ENCODE measurements at regions not wholly inside any gene's neighbourhood (a gene's known extent, or its start where the extent isn't known, plus 50 kb on each side); places are given as distances from the start of the nearest gene placed in this dataset.

DNA sequence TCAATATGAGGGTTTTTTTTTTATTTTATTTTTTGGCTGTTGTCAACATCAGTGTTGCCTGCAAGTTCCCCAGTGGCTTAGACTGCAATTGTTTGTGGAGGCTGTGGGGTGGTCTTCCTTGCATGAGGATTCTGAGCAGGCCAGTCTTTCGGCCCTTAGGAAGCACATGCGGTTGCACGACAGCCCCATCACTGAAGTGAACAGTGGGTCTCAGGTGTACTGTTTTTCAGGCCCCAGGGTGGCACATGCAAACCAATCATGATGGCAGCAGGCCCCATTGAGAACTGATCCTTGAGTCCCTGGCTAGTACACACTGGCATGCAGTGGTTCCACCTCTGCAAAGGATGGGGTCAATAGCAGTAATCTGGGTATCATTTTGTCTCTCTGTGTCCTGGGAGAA, 768.7 kb downstream of the EPHA3 start:
- no peak overlapping the region for H3K4me2 ChIP-seq (ENCODE audit: low read length)
- H3K36me3 ChIP-seq (replicated peaks; ENCODE audit: low read depth, low read length) = no peaks in the 10 kb centered on the region
- H3K79me2 ChIP-seq (ENCODE audit: low read length) = no peaks in the 10 kb centered on the region
- no peak overlapping the region for H3K4me3 ChIP-seq (ENCODE audit: low read length)
- no peak overlapping the region for H3K9ac ChIP-seq (ENCODE audit: low read length)
- no peaks in the 10 kb centered on the region for H4K20me1 ChIP-seq (ENCODE audit: insufficient read depth, low read length)
- no peaks in the 10 kb centered on the region for H3K4me1 ChIP-seq (ENCODE audit: low read length)
- TF ChIP-seq EZH2phosphoT487 (IDR thresholded peaks at IDR 0.05; ENCODE audit: low read depth) = no peak
- TF ChIP-seq, protein P1, sequence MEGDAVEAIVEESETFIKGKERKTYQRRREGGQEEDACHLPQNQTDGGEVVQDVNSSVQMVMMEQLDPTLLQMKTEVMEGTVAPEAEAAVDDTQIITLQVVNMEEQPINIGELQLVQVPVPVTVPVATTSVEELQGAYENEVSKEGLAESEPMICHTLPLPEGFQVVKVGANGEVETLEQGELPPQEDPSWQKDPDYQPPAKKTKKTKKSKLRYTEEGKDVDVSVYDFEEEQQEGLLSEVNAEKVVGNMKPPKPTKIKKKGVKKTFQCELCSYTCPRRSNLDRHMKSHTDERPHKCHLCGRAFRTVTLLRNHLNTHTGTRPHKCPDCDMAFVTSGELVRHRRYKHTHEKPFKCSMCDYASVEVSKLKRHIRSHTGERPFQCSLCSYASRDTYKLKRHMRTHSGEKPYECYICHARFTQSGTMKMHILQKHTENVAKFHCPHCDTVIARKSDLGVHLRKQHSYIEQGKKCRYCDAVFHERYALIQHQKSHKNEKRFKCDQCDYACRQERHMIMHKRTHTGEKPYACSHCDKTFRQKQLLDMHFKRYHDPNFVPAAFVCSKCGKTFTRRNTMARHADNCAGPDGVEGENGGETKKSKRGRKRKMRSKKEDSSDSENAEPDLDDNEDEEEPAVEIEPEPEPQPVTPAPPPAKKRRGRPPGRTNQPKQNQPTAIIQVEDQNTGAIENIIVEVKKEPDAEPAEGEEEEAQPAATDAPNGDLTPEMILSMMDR (IDR thresholded peaks at IDR 0.05; ENCODE audit: low read depth, low read length) = no peak
- no peaks in the 10 kb centered on the region for H3K27me3 ChIP-seq (ENCODE audit: low read depth, low read length)
- no peak overlapping the region for H2AFZ ChIP-seq (ENCODE audit: low read depth, low read length)
- H3K9me3 ChIP-seq (ENCODE audit: insufficient read depth, low read length) = no peaks in the 10 kb centered on the region
- H3K27ac ChIP-seq (ENCODE audit: low read length) = no peak overlapping the region

GRCh38 chr3:89877230-89877629, 769.8 kb downstream of the EPHA3 start:
- Histone ChIP-seq H3K27ac (ENCODE audit: low read length) (no peak overlapping the region), H3K36me3 (replicated peaks; ENCODE audit: low read depth, low read length) (no peaks in the 10 kb centered on the region), H3K9me3 (ENCODE audit: insufficient read depth, low read length) (no peaks in the 10 kb centered on the region), H4K20me1 (ENCODE audit: insufficient read depth, low read length) (no peaks in the 10 kb centered on the region), H3K79me2 (ENCODE audit: low read length) (no peaks in the 10 kb centered on the region), H3K9ac (ENCODE audit: low read length) (no peak overlapping the region), H3K4me2 (ENCODE audit: low read length) (no peak overlapping the region), H3K27me3 (ENCODE audit: low read depth, low read length) (no peaks in the 10 kb centered on the region), H3K4me3 (ENCODE audit: low read length) (no peak overlapping the region), H3K4me1 (ENCODE audit: low read length) (no peaks in the 10 kb centered on the region), H2AFZ (ENCODE audit: low read depth, low read length) (no peak overlapping the region)
- TF ChIP-seq, protein P1 (IDR thresholded peaks at IDR 0.05; ENCODE audit: low read depth, low read length) = no peak
- TF ChIP-seq EZH2phosphoT487 (IDR thresholded peaks at IDR 0.05; ENCODE audit: low read depth) = no peak

GRCh38 chr3:89889386-89889785, 782.0 kb downstream of the EPHA3 start:
- H3K9ac ChIP-seq (ENCODE audit: low read length) = no peak overlapping the region
- no peaks in the 10 kb centered on the region for H4K20me1 ChIP-seq (ENCODE audit: insufficient read depth, low read length)
- no peaks in the 10 kb centered on the region for H3K36me3 ChIP-seq (replicated peaks; ENCODE audit: low read depth, low read length)
- no peaks in the 10 kb centered on the region for H3K27me3 ChIP-seq (ENCODE audit: low read depth, low read length)
- 0 out of 2 replicates have a peak overlapping the region, but pooled peaks have one; percentile 2 for H2AFZ ChIP-seq (ENCODE audit: low read depth, low read length)
- H3K9me3 ChIP-seq (ENCODE audit: insufficient read depth, low read length) = no peaks in the 10 kb centered on the region
- no peak overlapping the region for H3K4me2 ChIP-seq (ENCODE audit: low read length)
- no peaks in the 10 kb centered on the region for H3K4me1 ChIP-seq (ENCODE audit: low read length)
- no peaks in the 10 kb centered on the region for H3K79me2 ChIP-seq (ENCODE audit: low read length)
- H3K27ac ChIP-seq (ENCODE audit: low read length) = no peak overlapping the region
- no peak overlapping the region for H3K4me3 ChIP-seq (ENCODE audit: low read length)
- TF ChIP-seq EZH2phosphoT487 (IDR thresholded peaks at IDR 0.05; ENCODE audit: low read depth) = no peak

- Histone ChIP-seq H3K4me1 (ENCODE audit: low read length) (no peaks in the 10 kb centered on the region), H3K9ac (ENCODE audit: low read length) (no peak overlapping the region), H3K79me2 (ENCODE audit: low read length) (no peaks in the 10 kb centered on the region), H3K9me3 (ENCODE audit: insufficient read depth, low read length) (no peaks in the 10 kb centered on the region), H4K20me1 (ENCODE audit: insufficient read depth, low read length) (no peaks in the 10 kb centered on the region), H3K27ac (ENCODE audit: low read length) (no peak overlapping the region), H2AFZ (ENCODE audit: low read depth, low read length) (no peak overlapping the region), H3K36me3 (replicated peaks; ENCODE audit: low read depth, low read length) (no peaks in the 10 kb centered on the region), H3K27me3 (ENCODE audit: low read depth, low read length) (no peaks in the 10 kb centered on the region), H3K4me3 (ENCODE audit: low read length) (no peak overlapping the region), H3K4me2 (ENCODE audit: low read length) (no peak overlapping the region)
- TF ChIP-seq, protein P1 (IDR thresholded peaks at IDR 0.05; ENCODE audit: low read depth, low read length) = no peak
- no peak for TF ChIP-seq EZH2phosphoT487 (IDR thresholded peaks at IDR 0.05; ENCODE audit: low read depth)
Measured at GRCh38 chr3:89908711-89909213, 801.3 kb downstream of the EPHA3 start.

Data from OCI-LY3 (cell line).